Activated naive CD4-positive, alpha-beta T cell treated with anti-CD3 and anti-CD28 coated beads, Interleukin-2, amount 50 U/mL, for 24 hours (primary cell): ENCODE measurements at regions not wholly inside any gene's neighbourhood (a gene's known extent, or its start where the extent isn't known, plus 50 kb on each side); places are given as distances from the start of the nearest gene placed in this dataset.

Source experiments
- H3K27ac Mint-ChIP-seq: one replicate; pipeline ENCODE4 v1.8.0; 2021; ENCODE audit warnings: mild to moderate bottlenecking, mixed read lengths
- H3K27me3 Mint-ChIP-seq: one replicate; pipeline ENCODE4 v1.8.0; 2021; ENCODE audit warnings: mixed read lengths
- H3K36me3 Mint-ChIP-seq: one replicate; pipeline ENCODE4 v1.8.0; 2021; ENCODE audit warnings: mixed read lengths
- H3K4me1 Mint-ChIP-seq: one replicate; pipeline ENCODE4 v1.8.0; 2021; ENCODE audit warnings: mixed read lengths
- H3K4me3 Mint-ChIP-seq: one replicate; pipeline ENCODE4 v1.8.0; 2021; ENCODE audit warnings: mild to moderate bottlenecking, mixed read lengths
- H3K9me3 Mint-ChIP-seq: one replicate; pipeline ENCODE4 v1.8.0; 2021; ENCODE audit warnings: mixed read lengths

- no peaks in the 10 kb centered on the region for H3K4me1 Mint-ChIP-seq
- no peak overlapping the region for H3K4me3 Mint-ChIP-seq
- no peaks in the 10 kb centered on the region for H3K9me3 Mint-ChIP-seq
- H3K36me3 Mint-ChIP-seq: no peaks in the 10 kb centered on the region
- no peak overlapping the region for H3K27ac Mint-ChIP-seq
- peaks cover 4% of the 10 kb centered on the region for H3K27me3 Mint-ChIP-seq
Observed at GRCh38 chr17:31758646-31759045, 100.4 kb downstream of the COPRS start.

DNA sequence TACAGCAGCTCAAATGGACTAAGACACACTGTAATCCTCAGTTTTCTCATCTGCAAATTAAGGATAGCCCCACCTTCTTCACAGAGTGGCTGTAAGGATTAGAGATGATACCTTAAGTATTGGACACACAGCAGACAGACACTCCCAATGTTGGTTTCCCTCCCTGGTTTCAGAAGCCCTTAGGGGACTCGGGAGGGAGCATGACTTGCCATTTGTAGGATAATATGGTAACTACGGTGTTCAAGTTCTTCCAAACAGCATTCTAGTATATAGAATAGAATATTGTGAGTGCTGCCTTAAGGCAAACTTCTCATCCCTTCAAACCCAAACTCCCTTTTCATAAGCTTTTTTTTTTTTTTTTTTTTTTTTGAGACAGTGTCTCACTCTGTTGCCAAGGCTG, 101.9 kb downstream of the COPRS start:
- Mint-ChIP-seq H3K4me1 (no peaks in the 10 kb centered on the region), H3K27me3 (peaks cover 2% of the 10 kb centered on the region), H3K4me3 (no peak overlapping the region), H3K27ac (no peak overlapping the region), H3K36me3 (no peaks in the 10 kb centered on the region), H3K9me3 (no peaks in the 10 kb centered on the region)

DNA sequence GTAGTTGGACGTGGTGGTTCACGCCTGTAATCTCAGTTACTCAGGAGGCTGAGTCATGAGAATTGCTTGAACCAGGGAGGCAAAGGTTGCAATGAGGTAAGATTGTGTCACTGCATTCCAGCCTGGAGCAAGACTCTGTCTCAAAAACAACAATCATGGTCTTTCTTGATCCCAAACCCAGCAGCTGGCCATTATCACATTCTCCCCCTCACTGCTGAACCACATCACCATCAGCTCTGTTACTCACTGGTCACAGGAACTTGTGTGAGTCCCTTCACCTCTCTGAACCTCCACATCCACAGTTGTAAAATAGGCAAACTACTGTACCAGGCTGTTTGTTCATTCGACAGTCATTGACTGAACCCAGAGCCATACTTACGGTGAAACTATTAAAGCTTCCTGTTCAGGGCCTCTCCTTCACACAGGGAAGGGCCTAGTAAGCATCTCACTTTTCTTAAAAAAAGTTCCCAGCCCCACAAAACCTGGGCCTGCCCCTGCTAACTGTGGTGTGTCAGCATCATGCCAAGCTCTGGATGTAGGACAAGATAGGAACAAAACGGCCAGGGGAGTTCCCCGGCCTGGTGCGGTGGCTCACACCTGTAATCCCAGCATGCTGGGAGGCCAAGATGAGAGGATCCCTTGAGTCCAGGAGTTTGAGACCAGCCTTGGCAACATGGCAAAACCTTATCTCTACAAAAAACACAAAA, 104.7 kb downstream of the COPRS start:
- no peak overlapping the region for H3K4me3 Mint-ChIP-seq
- H3K4me1 Mint-ChIP-seq: no peaks in the 10 kb centered on the region
- no peaks in the 10 kb centered on the region for H3K9me3 Mint-ChIP-seq
- H3K36me3 Mint-ChIP-seq: no peaks in the 10 kb centered on the region
- no peak overlapping the region for H3K27ac Mint-ChIP-seq
- peaks cover 1% of the 10 kb centered on the region for H3K27me3 Mint-ChIP-seq

GRCh38 chr17:31753011-31753410, 106.0 kb downstream of the COPRS start:
- Mint-ChIP-seq H3K36me3 (no peaks in the 10 kb centered on the region), H3K9me3 (no peaks in the 10 kb centered on the region), H3K4me3 (no peak overlapping the region), H3K4me1 (no peaks in the 10 kb centered on the region), H3K27ac (no peak overlapping the region), H3K27me3 (no peaks in the 10 kb centered on the region)

DNA sequence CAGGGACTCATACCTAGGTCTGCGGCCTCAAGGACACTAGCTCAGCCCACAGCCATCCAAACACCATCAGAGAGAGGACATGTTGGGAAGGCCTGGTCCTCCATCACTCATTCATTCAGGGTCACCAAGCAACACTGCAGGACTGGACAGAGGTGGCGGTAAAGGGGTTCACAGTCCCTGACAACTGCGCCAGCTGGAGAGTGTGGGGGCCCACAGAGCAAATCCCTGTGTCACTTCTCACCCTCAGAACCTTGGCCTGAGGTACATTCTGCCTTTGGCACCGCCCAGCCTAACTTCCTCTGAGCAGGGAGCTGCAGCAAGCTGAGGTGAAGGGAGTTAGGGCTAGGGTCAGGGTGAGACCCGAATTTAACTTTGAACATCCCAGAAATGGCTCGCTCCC, 106.5 kb downstream of the COPRS start:
- no peaks in the 10 kb centered on the region for H3K27me3 Mint-ChIP-seq
- H3K4me3 Mint-ChIP-seq: no peak overlapping the region
- H3K9me3 Mint-ChIP-seq: no peaks in the 10 kb centered on the region
- H3K36me3 Mint-ChIP-seq: no peaks in the 10 kb centered on the region
- H3K27ac Mint-ChIP-seq: no peak overlapping the region
- no peaks in the 10 kb centered on the region for H3K4me1 Mint-ChIP-seq

GRCh38 chr17:31750578-31750977, 108.5 kb downstream of the COPRS start:
- Mint-ChIP-seq H3K36me3 (no peaks in the 10 kb centered on the region), H3K9me3 (no peaks in the 10 kb centered on the region), H3K4me3 (no peak overlapping the region), H3K27me3 (peaks cover 3% of the 10 kb centered on the region), H3K4me1 (no peaks in the 10 kb centered on the region), H3K27ac (no peak overlapping the region)

DNA sequence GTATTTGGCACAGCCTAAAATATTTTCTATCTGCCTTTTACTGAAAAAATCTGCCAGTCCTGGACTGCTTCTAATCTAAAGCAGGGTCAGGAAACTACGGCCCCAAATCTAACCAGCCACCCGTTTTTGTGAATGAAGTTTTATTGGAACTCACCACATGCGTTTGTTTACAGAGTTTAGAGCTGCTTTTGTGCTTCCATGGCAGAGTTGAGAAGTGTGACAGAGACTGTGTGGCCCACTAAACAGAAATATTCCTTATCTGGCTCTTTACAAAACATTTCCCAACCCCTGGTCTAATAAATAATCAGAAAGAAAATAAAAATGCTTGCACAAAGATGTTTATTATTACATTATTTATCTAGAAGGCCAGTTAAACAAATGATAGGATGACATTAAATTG, 110.2 kb downstream of the COPRS start:
- H3K4me3 Mint-ChIP-seq: no peak overlapping the region
- H3K36me3 Mint-ChIP-seq: no peaks in the 10 kb centered on the region
- no peaks in the 10 kb centered on the region for H3K4me1 Mint-ChIP-seq
- H3K9me3 Mint-ChIP-seq: no peaks in the 10 kb centered on the region
- peaks cover 3% of the 10 kb centered on the region for H3K27me3 Mint-ChIP-seq
- no peak overlapping the region for H3K27ac Mint-ChIP-seq

GRCh38 chr17:31746884-31747495, 112.1 kb downstream of the COPRS start:
- no peaks in the 10 kb centered on the region for H3K4me1 Mint-ChIP-seq
- H3K27me3 Mint-ChIP-seq: peaks cover 3% of the 10 kb centered on the region
- no peak overlapping the region for H3K4me3 Mint-ChIP-seq
- no peaks in the 10 kb centered on the region for H3K36me3 Mint-ChIP-seq
- H3K27ac Mint-ChIP-seq: no peak overlapping the region
- H3K9me3 Mint-ChIP-seq: no peaks in the 10 kb centered on the region

DNA sequence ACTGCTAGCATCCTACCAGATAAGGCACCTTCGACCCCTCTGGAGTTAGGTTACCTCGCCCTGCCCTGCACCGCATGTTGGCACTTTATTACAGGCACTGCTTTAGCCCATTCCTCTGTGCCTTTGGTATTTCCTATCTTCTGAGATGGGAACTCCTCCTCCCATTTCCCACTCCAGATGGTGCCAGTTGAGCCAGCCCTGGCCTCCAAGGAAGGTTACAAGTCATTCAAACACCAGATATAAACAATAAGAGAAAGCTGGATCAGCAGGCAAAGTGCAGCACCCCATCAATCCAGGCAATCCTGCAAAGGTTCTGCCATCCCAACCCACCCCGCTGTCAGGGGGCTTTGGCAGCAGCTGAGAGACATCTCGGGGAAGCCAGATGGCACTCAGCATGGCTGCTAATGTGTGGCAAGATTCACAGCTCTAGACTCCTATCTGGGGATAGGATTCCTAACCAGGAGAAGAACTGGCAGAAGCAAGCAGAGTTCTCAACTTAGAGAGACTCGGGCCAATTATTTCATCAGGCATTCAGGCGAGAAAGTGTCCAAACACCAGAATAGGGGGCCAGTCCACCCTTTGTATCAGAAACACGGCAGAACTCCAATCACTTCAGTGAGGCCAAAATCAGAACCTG, 113.0 kb downstream of the COPRS start:
- H3K27me3 Mint-ChIP-seq: peaks cover 3% of the 10 kb centered on the region
- H3K4me1 Mint-ChIP-seq: no peaks in the 10 kb centered on the region
- H3K27ac Mint-ChIP-seq: no peak overlapping the region
- no peaks in the 10 kb centered on the region for H3K9me3 Mint-ChIP-seq
- no peak overlapping the region for H3K4me3 Mint-ChIP-seq
- no peaks in the 10 kb centered on the region for H3K36me3 Mint-ChIP-seq

DNA sequence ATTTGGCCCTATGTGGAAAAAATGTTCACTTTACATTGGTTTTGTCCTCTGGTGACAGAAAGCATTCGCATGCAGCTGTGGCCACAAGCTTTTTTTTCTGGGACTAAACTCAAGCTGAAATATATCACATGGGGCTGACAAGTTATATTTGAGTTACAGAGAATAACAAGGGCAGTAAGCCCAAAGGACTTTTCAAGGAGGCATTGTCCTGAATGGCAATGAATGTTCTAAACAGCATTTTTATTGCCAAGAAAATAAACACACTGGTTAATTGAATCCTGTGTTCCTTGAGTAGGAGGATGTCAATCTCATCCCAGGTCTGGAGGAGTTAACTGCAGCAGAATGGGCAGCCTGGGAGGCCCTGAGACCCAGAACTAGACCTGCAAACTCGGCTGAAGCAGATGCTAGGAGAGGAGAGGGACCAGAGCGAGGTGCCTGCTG, 114.5 kb downstream of the COPRS start:
- H3K9me3 Mint-ChIP-seq: no peaks in the 10 kb centered on the region
- no peak overlapping the region for H3K4me3 Mint-ChIP-seq
- H3K36me3 Mint-ChIP-seq: no peaks in the 10 kb centered on the region
- peaks cover 3% of the 10 kb centered on the region for H3K27me3 Mint-ChIP-seq
- no peaks in the 10 kb centered on the region for H3K4me1 Mint-ChIP-seq
- H3K27ac Mint-ChIP-seq: no peak overlapping the region

GRCh38 chr17:31743797-31744196, 115.2 kb downstream of the COPRS start:
- Mint-ChIP-seq H3K27me3 (peaks cover 3% of the 10 kb centered on the region), H3K36me3 (no peaks in the 10 kb centered on the region), H3K27ac (no peak overlapping the region), H3K9me3 (no peaks in the 10 kb centered on the region), H3K4me3 (no peak overlapping the region), H3K4me1 (no peaks in the 10 kb centered on the region)

- Mint-ChIP-seq H3K36me3 (no peaks in the 10 kb centered on the region), H3K9me3 (no peaks in the 10 kb centered on the region), H3K27me3 (peaks cover 3% of the 10 kb centered on the region), H3K4me3 (no peak overlapping the region), H3K27ac (no peak overlapping the region), H3K4me1 (no peaks in the 10 kb centered on the region)
Observed at GRCh38 chr17:31741371-31741770, 117.7 kb downstream of the COPRS start.

DNA sequence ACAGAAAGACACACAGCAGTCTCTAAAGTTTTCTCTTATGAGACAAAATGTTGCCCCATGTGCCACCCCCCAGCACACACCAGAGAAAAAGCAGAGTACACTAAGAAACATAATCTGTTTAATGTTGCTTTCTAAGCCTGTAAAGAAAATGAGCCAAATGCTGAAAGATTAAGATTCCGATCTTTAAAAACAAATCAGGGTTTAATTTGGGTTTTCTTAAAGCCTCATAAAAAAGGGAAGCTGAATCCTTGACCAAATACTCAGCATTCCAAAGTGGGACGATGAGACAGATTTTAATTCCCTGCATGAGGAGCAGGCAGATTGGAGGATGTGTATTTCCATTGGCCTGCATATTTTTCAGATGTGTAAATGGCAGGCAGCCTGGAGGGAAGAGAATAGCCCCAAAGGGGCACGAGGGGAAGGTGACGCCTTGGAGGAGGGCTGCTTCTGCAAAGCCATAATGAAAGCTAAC, 118.4 kb downstream of the COPRS start:
- Mint-ChIP-seq H3K27me3 (no peaks in the 10 kb centered on the region), H3K4me1 (no peaks in the 10 kb centered on the region), H3K36me3 (no peaks in the 10 kb centered on the region), H3K27ac (no peak overlapping the region), H3K4me3 (no peak overlapping the region), H3K9me3 (no peaks in the 10 kb centered on the region)

DNA sequence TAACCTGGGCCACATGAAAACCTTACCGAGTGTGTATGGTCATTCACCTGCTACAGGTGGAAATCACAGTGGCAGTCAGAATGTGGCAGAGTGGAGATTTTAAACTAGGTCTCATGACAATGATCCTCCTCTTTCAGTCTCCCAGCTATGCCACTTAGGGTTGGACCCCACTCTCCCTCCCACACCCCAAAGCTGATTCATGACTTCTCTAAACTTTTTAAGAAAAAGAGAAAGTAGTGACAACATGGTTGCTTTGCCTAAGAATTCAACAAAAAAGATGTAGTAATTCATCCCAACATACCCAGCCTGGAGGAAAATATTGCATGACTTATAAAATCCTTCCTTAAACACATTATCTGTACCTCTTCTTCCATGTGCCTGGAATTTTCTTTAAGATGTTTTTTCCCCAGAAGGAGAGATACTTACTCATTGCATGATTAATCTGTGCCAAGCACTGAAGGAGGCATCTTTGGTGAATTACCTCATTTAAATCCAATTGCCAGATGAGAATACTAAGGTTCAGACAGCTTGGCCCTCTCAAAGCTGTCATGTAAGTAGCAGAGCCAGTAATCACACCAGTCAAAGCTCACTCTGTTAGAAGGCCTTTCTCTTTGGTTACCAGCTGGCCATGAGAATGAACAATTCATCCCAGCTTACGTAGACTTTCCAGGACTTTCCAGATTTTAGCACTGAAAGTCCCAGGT, 119.9 kb downstream of the COPRS start:
- Mint-ChIP-seq H3K36me3 (no peaks in the 10 kb centered on the region), H3K27ac (no peak overlapping the region), H3K4me3 (no peak overlapping the region), H3K27me3 (no peaks in the 10 kb centered on the region), H3K9me3 (no peaks in the 10 kb centered on the region), H3K4me1 (no peaks in the 10 kb centered on the region)

DNA sequence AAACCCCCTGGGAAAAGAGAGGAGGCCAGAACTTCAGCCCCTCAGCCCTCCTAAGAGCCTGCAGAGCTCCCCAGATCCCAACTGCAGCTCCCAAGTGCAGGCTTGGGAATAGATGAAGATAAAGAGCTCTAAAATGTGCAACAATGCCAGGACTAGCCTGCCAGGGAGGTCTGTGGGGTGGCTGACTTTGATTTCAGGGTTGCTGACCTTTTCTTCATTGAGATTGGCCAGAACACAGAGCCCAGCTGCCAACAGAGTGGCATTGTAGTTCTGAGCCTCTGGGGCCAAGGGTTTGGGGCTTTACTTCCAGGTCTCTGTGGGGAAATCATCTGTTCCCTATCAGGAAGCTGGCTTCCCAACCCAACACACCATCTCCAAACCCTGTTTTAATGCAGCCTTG, 120.6 kb downstream of the COPRS start:
- Mint-ChIP-seq H3K36me3 (no peaks in the 10 kb centered on the region), H3K9me3 (no peaks in the 10 kb centered on the region), H3K4me1 (no peaks in the 10 kb centered on the region), H3K27ac (no peak overlapping the region), H3K27me3 (no peaks in the 10 kb centered on the region), H3K4me3 (no peak overlapping the region)

DNA sequence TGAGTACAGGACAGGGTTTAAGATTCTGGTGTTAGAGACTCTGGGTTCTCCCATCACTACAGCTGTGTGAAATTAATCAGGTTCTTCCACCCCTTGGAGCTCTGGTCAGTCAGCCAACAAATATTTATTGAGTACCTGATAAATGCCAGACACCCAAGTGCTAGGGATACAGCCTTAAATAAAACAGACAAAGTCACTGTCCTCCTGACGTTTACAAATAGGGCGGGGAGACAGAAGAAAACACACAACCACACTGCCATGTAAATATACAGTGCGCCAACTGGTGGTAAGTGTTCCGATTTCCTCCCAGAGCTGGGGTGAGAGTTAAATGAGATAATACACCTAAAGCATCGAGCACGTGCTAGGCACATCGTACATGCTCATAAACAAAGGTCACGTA, 121.0 kb downstream of the COPRS start:
- Mint-ChIP-seq H3K27me3 (no peaks in the 10 kb centered on the region), H3K4me3 (no peak overlapping the region), H3K27ac (no peak overlapping the region), H3K4me1 (no peaks in the 10 kb centered on the region), H3K36me3 (no peaks in the 10 kb centered on the region), H3K9me3 (no peaks in the 10 kb centered on the region)
